Right cardiac atrium (tissue), 5 donors: ENCODE measurements at regions not wholly inside any gene's neighbourhood (a gene's known extent, or its start where the extent isn't known, plus 50 kb on each side); places are given as distances from the start of the nearest gene placed in this dataset.

Experiments
- ATAC-seq, 2 donors: fragments of 200-7000 bp; cut with Tn5 transposase; one replicate each; pipeline versions ENCODE4 v1.8.0 to v1.9.1; 2020; ENCODE audit warnings: moderate library complexity in 2 of 2, mild to moderate bottlenecking in 1 of 2
- DNase-seq, 3 donors: peaks; one replicate each; pipeline ENCODE4 v3.0.0-alpha.2; 2020
- H3K27ac ChIP-seq: one replicate; pipeline ENCODE4 v1.5.1; 2013; ENCODE audit warnings: mild to moderate bottlenecking, low read length, control low read depth, moderate library complexity
- H3K27me3 ChIP-seq: one replicate; pipeline ENCODE4 v1.6.1; 2013; ENCODE audit not compliant: control insufficient read depth, insufficient read depth
- H3K4me1 ChIP-seq: one replicate; pipeline ENCODE4 v1.6.1; 2013; ENCODE audit warnings: low read length; ENCODE audit not compliant: control insufficient read depth, insufficient read depth
- H3K4me3 ChIP-seq: one replicate; pipeline ENCODE4 v1.5.1; 2013; ENCODE audit warnings: low read length, control low read depth
- H3K9me3 ChIP-seq: one replicate; pipeline ENCODE4 v1.6.1; 2013; ENCODE audit warnings: low read length; ENCODE audit not compliant: control insufficient read depth
- WGBS: extraction: QIAGEN DNeasy Blood & Tissue Kit; methylation state at CpG from one replicate; pipeline ENCODE4 v1.1.7; 2013; 5-methylcytosine and 5-hydroxymethylcytosine counted together
- intact Hi-C, 4 donors: fragments of 100-400 bp; cut with DNase I; formaldehyde crosslinking; loops; one replicate each; pipeline versions ENCODE4 v1.11.0 to v1.14.0; 2022 to 2023
- donor health status: healthy with polysubstance abuse.
- donor health status: DM: no; HTN: yes; CAD: no.
- donor health status: DM: no; HTN: no; CAD: no.
- donor health status: DM: no; HTN: yes; CAD: no; lungs with severe emphysema.
- donor health status: DM: yes; HTN: yes; CAD: no.

DNA sequence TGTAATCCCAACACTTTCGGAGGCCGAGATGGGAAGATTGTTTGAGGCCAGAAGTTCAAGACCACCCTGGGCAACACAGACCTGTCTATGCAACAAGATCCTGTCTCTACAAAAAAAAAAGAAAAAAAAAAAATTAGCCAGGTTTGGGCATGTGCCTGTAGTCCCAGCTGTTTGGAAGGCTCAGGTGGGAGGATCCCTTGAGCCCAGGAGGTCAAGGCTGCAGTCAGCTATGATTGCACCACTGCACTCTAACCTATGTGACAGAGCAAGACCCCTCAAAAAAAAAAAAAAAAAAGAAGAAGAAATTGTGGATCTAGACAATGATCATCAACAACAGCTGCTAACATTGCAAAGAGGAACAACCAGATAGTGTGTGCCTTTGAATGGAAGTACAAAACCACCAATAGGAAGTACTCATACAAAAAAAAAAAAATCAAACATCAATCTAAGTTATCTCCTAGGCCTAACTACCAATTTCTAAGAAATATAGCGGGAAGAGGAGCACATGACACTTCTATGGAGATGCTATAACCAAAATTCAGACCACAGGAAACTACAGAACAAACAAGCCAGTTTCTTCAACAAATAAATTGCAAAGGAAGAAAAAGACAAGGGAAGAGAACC, 258.7 kb downstream of the MRTFB start:
- Histone ChIP-seq H3K4me1 (peaks cover 6% of the 10 kb centered on the region), H3K27me3 (no peaks in the 10 kb centered on the region), H3K9me3 (no peaks in the 10 kb centered on the region), H3K4me3 (no peak overlapping the region), H3K27ac (no peak overlapping the region)
- DNase-seq, result no peak
- WGBS, result 92% methylated on average over 3 of the region's 3 CpGs
- intact Hi-C loops, result no loop called here
- no peak for ATAC-seq

DNA sequence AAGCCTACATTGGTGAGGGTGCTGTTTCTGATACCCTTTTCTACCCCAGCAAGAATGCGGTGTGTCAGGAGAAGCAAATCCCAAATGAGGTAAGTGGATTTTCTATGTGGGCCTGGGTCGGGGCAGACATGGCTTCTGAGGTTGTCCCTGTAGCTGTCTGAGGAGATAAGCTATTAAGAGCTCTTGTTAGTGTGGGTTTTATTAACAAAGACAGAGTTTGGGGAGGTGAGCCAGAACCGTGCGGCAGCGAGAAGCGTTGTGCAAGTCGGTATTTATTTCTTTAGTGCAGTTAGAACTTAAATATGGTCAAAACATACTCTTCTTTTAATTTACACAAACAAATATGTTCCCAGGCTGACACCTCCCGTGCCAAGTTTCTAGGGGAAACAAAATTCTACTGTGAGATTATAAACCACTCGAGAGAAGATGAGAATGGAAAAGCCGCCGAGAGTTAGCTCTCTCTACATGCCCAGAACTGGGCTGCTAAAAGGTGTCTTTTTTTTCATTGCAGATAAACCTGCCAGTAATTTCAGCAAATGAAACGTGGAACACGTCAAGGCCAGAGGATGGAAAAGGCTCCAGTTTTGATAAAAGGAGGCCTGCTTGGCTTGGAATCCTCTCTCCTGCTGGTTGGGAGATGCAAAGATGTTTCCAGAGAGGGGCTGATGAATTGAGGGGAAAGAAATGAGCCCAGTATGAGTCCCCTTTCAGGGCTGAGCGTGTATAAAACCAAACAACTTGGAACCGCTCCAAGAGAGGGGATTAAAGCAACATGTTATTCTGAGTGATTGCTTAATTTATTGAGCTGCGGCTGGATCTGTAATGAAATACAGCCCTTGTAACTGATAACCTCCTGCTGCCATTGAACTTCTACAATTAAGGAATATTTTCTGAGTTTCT, 254.6 kb downstream of the MRTFB start:
- DNase-seq (no peak), ATAC-seq (peak; percentile 54 to 79)
- intact Hi-C loops, result no loop called here
- Histone ChIP-seq H3K4me3 (no peak overlapping the region), H3K4me1 (peaks cover 6% of the 10 kb centered on the region), H3K27me3 (no peaks in the 10 kb centered on the region), H3K27ac (peak overlapping the region; percentile 31), H3K9me3 (no peaks in the 10 kb centered on the region)
- WGBS, result 48% methylated on average over 16 of the region's 16 CpGs

DNA sequence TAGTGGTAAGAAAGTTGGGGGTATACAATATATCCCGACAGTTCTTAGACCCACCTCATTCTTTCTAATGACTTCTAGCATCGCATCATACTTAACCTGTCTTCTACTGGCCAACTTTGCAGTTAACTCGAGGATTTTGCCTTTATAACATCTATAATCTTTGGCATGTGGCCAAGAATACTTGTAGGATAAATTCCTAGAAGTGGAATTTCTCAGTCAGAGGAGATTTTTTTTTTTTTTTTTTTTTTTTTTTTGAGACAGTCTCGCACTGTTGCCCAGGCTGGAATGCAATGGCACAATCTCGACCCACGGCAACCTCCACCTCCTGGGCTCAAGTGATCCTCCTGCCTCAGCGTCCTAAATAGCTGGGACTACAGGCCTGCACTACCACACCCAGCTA, 253.5 kb downstream of the MRTFB start:
- DNase-seq (no peak), ATAC-seq (no peak)
- H3K27me3 ChIP-seq, result no peaks in the 10 kb centered on the region
- no peak overlapping the region for H3K27ac ChIP-seq
- no peaks in the 10 kb centered on the region for H3K9me3 ChIP-seq
- intact Hi-C loops, result no loop called here
- WGBS, result 59% methylated on average over 7 of the region's 7 CpGs
- H3K4me1 ChIP-seq, result peaks cover 6% of the 10 kb centered on the region
- H3K4me3 ChIP-seq, result no peak overlapping the region

DNA sequence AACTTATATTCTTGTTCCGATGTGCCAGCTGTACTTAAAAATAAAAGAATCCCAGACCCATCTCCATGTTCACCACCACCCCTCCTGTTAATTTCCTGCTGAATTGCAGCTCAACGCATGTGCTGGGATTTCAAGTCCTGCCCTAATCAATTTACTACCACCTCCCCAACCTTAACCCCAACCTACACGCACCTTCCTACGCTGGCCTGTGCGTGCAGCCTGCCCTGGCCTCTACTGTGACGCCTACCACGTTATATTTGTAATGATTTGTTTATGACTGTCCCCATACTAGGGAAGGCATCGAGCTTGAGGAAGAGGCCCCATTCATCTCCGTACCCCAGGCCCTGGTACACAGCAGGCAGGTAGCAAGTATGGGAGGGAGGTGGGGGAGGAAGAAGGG, 251.1 kb downstream of the MRTFB start:
- WGBS, result 90% methylated on average over 9 of the region's 9 CpGs
- no peaks in the 10 kb centered on the region for H3K27me3 ChIP-seq
- DNase-seq (no peak), ATAC-seq (no peak)
- no peak overlapping the region for H3K4me3 ChIP-seq
- no peak overlapping the region for H3K27ac ChIP-seq
- H3K9me3 ChIP-seq, result no peaks in the 10 kb centered on the region
- peaks cover 6% of the 10 kb centered on the region for H3K4me1 ChIP-seq
- intact Hi-C loops, result no loop called here

DNA sequence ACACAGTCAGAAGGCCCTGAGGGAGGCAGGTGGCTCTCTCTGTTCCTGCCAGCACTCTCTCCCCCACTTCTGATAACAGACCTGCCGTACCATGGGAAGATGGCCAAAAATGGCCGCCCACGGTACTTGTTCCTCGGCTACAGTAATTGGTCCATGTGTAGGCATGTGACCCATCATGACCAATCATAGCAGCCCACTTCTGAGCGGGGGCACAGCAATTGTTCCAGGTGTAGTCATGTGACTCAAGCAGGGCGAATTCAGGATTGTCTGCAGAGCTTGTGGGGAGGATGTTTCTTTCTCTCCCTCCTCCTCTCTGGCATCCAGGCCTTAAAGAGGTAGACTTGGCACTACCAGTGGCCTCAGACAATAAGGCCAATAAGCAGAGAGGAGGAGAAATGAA, 250.4 kb downstream of the MRTFB start:
- H3K9me3 ChIP-seq, result no peaks in the 10 kb centered on the region
- no peak overlapping the region for H3K27ac ChIP-seq
- DNase-seq, result no peak
- intact Hi-C loops, result no loop called here
- H3K4me3 ChIP-seq, result no peak overlapping the region
- no peaks in the 10 kb centered on the region for H3K27me3 ChIP-seq
- ATAC-seq, result peak in 1 of 2 donors; percentile 35
- H3K4me1 ChIP-seq, result peaks cover 6% of the 10 kb centered on the region
- 68% methylated on average over 6 of the region's 6 CpGs for WGBS

- H3K9me3 ChIP-seq, result no peaks in the 10 kb centered on the region
- ATAC-seq (no peak), DNase-seq (no peak)
- H3K27me3 ChIP-seq, result no peaks in the 10 kb centered on the region
- WGBS, result 90% methylated on average over 4 of the region's 4 CpGs
- H3K4me3 ChIP-seq, result no peak overlapping the region
- intact Hi-C loops, result no loop called here
- peaks cover 4% of the 10 kb centered on the region for H3K4me1 ChIP-seq
- no peak overlapping the region for H3K27ac ChIP-seq
These were observed 249.3 kb downstream of the MRTFB start for GRCh38 chr16:14320406-14320805.
